ENCODE measurements at regions not wholly inside any gene's neighbourhood (a gene's known extent, or its start where the extent isn't known, plus 50 kb on each side); places are given as distances from the start of the nearest gene placed in this dataset.

DNA sequence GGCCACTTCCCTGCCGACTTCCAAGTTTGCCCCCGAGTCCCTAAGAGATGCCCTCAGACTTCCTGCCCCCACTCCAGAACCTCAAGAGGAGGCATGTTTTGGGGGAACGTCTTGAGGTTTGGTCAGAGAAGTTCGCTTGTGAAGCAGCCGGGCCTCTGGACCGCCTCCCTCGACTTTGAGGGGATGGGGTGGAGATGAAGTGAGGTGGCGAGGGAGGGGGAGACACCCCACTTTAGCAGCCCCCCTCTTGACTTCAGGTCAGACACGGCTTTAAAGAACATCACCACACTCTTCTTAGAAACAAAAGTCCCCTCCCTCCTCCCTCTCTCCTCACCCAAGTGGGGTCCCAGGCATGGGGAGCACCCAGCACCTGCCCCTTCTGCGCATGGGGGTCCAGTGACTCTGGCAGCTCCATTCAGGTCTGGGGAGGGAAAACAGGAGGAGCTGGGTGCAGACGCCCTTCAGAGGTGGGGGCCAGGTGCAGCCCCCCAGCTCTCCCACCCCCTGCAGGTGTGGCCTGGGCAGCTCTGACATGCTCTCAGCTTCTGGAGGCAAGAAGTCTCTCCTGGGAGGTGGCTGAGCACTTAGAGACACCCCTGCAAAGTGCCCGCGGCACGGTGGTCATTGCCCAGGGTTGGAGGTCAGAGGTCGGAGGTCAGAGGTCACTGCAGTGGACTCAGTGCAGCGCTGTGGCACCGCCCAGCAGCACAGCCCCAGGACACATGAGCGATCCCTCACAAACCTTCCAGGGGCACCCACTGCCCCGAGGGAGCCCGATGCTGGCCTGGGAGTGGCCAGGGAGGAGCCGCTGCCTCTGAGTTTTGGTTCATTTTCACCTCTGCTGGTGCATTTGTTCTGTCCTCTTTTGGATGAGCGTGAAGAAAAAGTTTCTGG is 108.8 kb downstream of the CPZ start:
- no peak for DNase-seq (ENCODE audit: low read depth, low spot score)
- SMC1A ChIA-PET (ENCODE audit: uncharacterized antibody, unreplicated experiment) = no interaction called here
- TF ChIP-seq NR2C1 (IDR thresholded peaks at IDR 0.05) (peak; percentile 41; the same call in 1 of the 2 replicates), NR2C2 (IDR thresholded peaks at IDR 0.05; ENCODE audit: borderline replicate concordance, control insufficient read depth, insufficient read length, low read depth) (peak; percentile 64), NR2F1 (conservative IDR thresholded peaks at IDR 0.05) (0 out of 2 replicates have a peak, but pooled peaks have one; percentile 15)
- TF ChIP-seq, protein P1, sequence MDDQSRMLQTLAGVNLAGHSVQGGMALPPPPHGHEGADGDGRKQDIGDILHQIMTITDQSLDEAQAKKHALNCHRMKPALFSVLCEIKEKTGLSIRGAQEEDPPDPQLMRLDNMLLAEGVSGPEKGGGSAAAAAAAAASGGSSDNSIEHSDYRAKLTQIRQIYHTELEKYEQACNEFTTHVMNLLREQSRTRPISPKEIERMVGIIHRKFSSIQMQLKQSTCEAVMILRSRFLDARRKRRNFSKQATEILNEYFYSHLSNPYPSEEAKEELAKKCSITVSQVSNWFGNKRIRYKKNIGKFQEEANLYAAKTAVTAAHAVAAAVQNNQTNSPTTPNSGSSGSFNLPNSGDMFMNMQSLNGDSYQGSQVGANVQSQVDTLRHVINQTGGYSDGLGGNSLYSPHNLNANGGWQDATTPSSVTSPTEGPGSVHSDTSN (IDR thresholded peaks at IDR 0.05; ENCODE audit: insufficient replicate concordance, low read depth, low read length) = no peak
- no peak for ATAC-seq
- H4K20me1 ChIP-seq (ENCODE audit: control insufficient read depth, insufficient read depth) = no peaks in the 10 kb centered on the region
- CTCF ChIA-PET = no interaction called here
- no peaks in the 10 kb centered on the region; a peak in 1 of 4 replicates for H3K27me3 ChIP-seq (replicated peaks in 1 of 2; ENCODE audit: control insufficient read depth in 2 of 2, insufficient read depth in 2 of 2, low read length in 1 of 2)
- in situ Hi-C loops (cut with MboI) (no loop called here), intact Hi-C loops (cut with micrococcal nuclease; ENCODE audit: unreplicated experiment) (no loop called here)
- no peaks in the 10 kb centered on the region for H3K9me3 ChIP-seq (replicated peaks; ENCODE audit: control insufficient read depth, insufficient read depth, low read length)
- no peak overlapping the region for H3K27ac ChIP-seq (ENCODE audit: control insufficient read depth, insufficient read depth)
- FAIRE-seq = no peak
- H3K4me3 ChIP-seq = no peak overlapping the region
- H2AFZ ChIP-seq (ENCODE audit: control insufficient read depth, low read depth, low read length) = no peak overlapping the region
- H3K4me2 ChIP-seq (ENCODE audit: control insufficient read depth, insufficient read depth) = no peak overlapping the region
- no peaks in the 10 kb centered on the region for H3K79me2 ChIP-seq (ENCODE audit: control insufficient read depth, insufficient read depth, low read length)
- H3K9ac ChIP-seq (ENCODE audit: control insufficient read depth, insufficient read depth, low read length) = no peak overlapping the region
- H3K36me3 ChIP-seq (ENCODE audit: control insufficient read depth in 2 of 2, insufficient read depth in 2 of 2, low read length in 1 of 2) = no peaks in the 10 kb centered on the region
- RAD21 ChIA-PET (ENCODE audit: unreplicated experiment) = no interaction called here
- POLR2A ChIA-PET = no interaction called here
- BruUV-seq (replicated peaks) = no TSS peak
- no peaks in the 10 kb centered on the region for H3K4me1 ChIP-seq (ENCODE audit: control insufficient read depth, insufficient read depth, low read length)
- 17% methylated on average over 22 of the region's 22 CpGs for WGBS (ENCODE audit: insufficient coverage, insufficient replicate concordance, low lambda C conversion rate, missing lambda C conversion rate)

DNA sequence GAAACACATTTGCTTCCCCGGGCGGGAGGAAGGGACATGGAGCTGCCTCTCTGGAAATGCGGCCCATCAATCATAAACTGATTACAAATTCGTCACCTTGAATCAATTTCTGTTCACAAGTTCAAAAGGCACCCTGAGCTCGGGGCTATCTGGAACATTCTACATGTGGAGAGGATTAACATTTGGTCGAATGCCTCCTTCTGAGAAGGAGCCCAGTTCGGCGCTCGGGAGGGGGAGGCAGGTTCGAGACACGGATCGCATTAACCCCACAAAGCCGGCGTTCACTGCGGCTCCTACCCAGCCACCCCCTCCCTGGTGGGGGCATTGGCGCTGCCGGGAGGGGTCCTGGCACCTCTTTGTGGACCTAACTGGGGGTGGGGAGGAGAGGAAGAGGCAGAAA is 108.0 kb downstream of the CPZ start:
- Histone ChIP-seq H3K4me1 (ENCODE audit: control insufficient read depth, insufficient read depth, low read length) (no peaks in the 10 kb centered on the region), H3K79me2 (ENCODE audit: control insufficient read depth, insufficient read depth, low read length) (no peaks in the 10 kb centered on the region), H4K20me1 (ENCODE audit: control insufficient read depth, insufficient read depth) (no peaks in the 10 kb centered on the region), H2AFZ (ENCODE audit: control insufficient read depth, low read depth, low read length) (no peak overlapping the region), H3K27me3 (replicated peaks in 1 of 2; ENCODE audit: control insufficient read depth in 2 of 2, insufficient read depth in 2 of 2, low read length in 1 of 2) (no peaks in the 10 kb centered on the region; a peak in 1 of 4 replicates), H3K4me2 (ENCODE audit: control insufficient read depth, insufficient read depth) (no peak overlapping the region), H3K27ac (ENCODE audit: control insufficient read depth, insufficient read depth) (no peak overlapping the region), H3K36me3 (ENCODE audit: control insufficient read depth in 2 of 2, insufficient read depth in 2 of 2, low read length in 1 of 2) (no peaks in the 10 kb centered on the region), H3K9me3 (replicated peaks; ENCODE audit: control insufficient read depth, insufficient read depth, low read length) (no peaks in the 10 kb centered on the region), H3K4me3 (no peak overlapping the region), H3K9ac (ENCODE audit: control insufficient read depth, insufficient read depth, low read length) (no peak overlapping the region)
- no peak for FAIRE-seq
- no TSS peak for BruUV-seq (replicated peaks)
- in situ Hi-C loops (cut with MboI) (no loop called here), intact Hi-C loops (cut with micrococcal nuclease; ENCODE audit: unreplicated experiment) (no loop called here)
- ChIA-PET POLR2A (no interaction called here), SMC1A (ENCODE audit: uncharacterized antibody, unreplicated experiment) (no interaction called here), RAD21 (ENCODE audit: unreplicated experiment) (no interaction called here), CTCF (no interaction called here)
- no peak for ATAC-seq
- WGBS (ENCODE audit: insufficient coverage, insufficient replicate concordance, low lambda C conversion rate, missing lambda C conversion rate) = 40% methylated on average over 17 of the region's 17 CpGs
- DNase-seq (ENCODE audit: low read depth, low spot score) = no peak
- TF ChIP-seq LARP7 (IDR thresholded peaks at IDR 0.05) (no peak), NR2C2 (IDR thresholded peaks at IDR 0.05; ENCODE audit: borderline replicate concordance, control insufficient read depth, insufficient read length, low read depth) (no peak), CHD4 (IDR thresholded peaks at IDR 0.05) (no peak), CBX5 (IDR thresholded peaks at IDR 0.05; ENCODE audit: low read depth) (no peak), GATAD2B (conservative IDR thresholded peaks at IDR 0.05; ENCODE audit: low read depth) (no peak)
- TF ChIP-seq, protein P2, sequence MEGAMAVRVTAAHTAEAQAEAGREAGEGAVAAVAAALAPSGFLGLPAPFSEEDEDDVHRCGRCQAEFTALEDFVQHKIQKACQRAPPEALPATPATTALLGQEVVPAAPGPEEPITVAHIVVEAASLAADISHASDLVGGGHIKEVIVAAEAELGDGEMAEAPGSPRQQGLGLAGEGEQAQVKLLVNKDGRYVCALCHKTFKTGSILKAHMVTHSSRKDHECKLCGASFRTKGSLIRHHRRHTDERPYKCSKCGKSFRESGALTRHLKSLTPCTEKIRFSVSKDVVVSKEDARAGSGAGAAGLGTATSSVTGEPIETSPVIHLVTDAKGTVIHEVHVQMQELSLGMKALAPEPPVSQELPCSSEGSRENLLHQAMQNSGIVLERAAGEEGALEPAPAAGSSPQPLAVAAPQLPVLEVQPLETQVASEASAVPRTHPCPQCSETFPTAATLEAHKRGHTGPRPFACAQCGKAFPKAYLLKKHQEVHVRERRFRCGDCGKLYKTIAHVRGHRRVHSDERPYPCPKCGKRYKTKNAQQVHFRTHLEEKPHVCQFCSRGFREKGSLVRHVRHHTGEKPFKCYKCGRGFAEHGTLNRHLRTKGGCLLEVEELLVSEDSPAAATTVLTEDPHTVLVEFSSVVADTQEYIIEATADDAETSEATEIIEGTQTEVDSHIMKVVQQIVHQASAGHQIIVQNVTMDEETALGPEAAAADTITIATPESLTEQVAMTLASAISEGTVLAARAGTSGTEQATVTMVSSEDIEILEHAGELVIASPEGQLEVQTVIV (IDR thresholded peaks at IDR 0.05; ENCODE audit: borderline replicate concordance, partially characterized antibody) = no peak
